H1 (cell line): ENCODE measurements at regions not wholly inside any gene's neighbourhood (a gene's known extent, or its start where the extent isn't known, plus 50 kb on each side); places are given as distances from the start of the nearest gene placed in this dataset.

Experiments used
- CHD7 ChIP-seq: fragments of 300-600 bp; sonication (generic); IDR thresholded peaks from 2 replicates; pipeline ENCODE4 v1.7.1; 2012; ENCODE audit warnings: low read length, moderate library complexity, mild to moderate bottlenecking, inconsistent platforms; ENCODE audit not compliant: insufficient replicate concordance
- SIN3A ChIP-seq, 2 experiments: IDR thresholded peaks in 1 of 2; conservative IDR thresholded peaks in 1 of 2; 2 replicates each; pipeline ENCODE4 v1.6.1; 2011 to 2012; ENCODE audit warnings: low read length in 2 of 2, improper control_type of control experiment in 1 of 2, low read depth in 1 of 2, mild to moderate bottlenecking in 1 of 2

DNA sequence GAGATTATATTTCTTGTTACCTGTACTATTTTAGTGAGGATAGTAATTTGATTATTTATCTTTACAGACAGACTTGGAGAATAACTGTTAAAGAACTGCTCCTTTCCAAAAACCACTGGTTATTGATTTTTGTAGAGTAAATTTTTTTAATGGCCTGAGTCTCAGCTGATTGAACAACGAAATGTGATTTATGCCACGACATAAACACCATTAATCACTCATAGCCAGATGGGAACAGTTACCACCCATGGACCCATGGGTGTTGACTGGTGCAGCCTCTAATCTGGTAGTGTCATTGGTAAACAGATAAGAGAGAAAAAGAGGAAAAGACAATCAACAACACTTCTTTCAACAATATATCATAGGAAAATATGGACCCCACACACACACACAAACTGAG is 101.4 kb upstream of the BEND6 start (continued):
- TF ChIP-seq CHD7 (no peak), SIN3A (conservative IDR thresholded peaks at IDR 0.05 in 1 of 2, IDR thresholded peaks at IDR 0.05 in 1 of 2; ENCODE audit: low read depth in 1 of 2, low read length in 2 of 2) (no peak)
- TF ChIP-seq, all 59 proteins: peak for 0
